ENCODE measurements at regions not wholly inside any gene's neighbourhood (a gene's known extent, or its start where the extent isn't known, plus 50 kb on each side); places are given as distances from the start of the nearest gene placed in this dataset.

DNA sequence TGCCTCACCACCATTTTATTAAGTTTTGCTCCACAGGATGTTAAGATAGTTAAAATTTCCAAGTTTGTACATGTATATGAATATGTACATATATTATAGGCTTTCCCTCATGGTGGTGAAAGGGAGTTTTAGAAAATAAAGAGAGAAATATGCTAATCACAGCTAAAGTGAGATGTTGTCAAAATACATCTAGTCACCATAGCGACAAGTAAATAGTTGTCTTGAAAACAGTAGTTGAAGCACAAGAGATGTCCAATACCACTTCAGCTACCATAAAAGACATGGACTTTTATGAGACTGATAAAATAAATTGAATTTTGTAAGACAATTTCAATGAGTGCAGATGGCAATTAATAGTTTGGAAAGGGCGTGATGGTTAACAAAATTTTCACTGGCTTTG, 1600.0 kb downstream of the BRINP3 start:
- WGBS, 2 donors, result 75 to 83% methylated on average over 2 of the region's 2 CpGs
- no peak for DNase-seq

DNA sequence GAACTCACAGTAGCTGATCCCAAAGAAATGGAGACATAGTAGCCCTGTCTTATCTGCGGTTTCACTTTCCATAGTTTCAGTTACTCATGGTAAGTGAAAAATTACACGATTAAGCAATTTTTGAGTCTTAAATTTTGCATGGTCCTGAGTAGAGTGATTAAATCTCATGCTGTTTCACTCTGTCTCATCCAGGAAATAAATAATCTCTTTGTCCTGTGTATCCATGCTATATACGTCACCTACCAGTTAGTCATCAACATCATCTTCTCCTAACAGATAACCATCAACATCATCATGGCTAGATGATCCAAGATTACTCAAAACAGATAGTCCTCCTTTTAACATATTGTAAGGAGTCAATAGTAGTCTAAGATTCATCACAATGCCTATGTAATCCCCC, 1589.3 kb downstream of the BRINP3 start:
- intact Hi-C loops (cut with DNase I), result no loop called here
- H3K4me1 ChIP-seq, result no peaks in the 10 kb centered on the region

More for the DNA sequence above, 1600.0 kb downstream of the BRINP3 start:
- intact Hi-C loops (cut with DNase I), result no loop called here
- Histone ChIP-seq H3K27me3 (no peaks in the 10 kb centered on the region), H3K9me3 (no peaks in the 10 kb centered on the region), H3K27ac (no peak overlapping the region), H3K4me3 (no peak overlapping the region), H3K36me3 (no peaks in the 10 kb centered on the region), H3K4me1 (no peaks in the 10 kb centered on the region)
- TF ChIP-seq POLR2A (IDR thresholded peaks at IDR 0.05), result no peak
- TF ChIP-seq, protein P1, sequence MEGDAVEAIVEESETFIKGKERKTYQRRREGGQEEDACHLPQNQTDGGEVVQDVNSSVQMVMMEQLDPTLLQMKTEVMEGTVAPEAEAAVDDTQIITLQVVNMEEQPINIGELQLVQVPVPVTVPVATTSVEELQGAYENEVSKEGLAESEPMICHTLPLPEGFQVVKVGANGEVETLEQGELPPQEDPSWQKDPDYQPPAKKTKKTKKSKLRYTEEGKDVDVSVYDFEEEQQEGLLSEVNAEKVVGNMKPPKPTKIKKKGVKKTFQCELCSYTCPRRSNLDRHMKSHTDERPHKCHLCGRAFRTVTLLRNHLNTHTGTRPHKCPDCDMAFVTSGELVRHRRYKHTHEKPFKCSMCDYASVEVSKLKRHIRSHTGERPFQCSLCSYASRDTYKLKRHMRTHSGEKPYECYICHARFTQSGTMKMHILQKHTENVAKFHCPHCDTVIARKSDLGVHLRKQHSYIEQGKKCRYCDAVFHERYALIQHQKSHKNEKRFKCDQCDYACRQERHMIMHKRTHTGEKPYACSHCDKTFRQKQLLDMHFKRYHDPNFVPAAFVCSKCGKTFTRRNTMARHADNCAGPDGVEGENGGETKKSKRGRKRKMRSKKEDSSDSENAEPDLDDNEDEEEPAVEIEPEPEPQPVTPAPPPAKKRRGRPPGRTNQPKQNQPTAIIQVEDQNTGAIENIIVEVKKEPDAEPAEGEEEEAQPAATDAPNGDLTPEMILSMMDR (IDR thresholded peaks at IDR 0.05), result no peak

DNA sequence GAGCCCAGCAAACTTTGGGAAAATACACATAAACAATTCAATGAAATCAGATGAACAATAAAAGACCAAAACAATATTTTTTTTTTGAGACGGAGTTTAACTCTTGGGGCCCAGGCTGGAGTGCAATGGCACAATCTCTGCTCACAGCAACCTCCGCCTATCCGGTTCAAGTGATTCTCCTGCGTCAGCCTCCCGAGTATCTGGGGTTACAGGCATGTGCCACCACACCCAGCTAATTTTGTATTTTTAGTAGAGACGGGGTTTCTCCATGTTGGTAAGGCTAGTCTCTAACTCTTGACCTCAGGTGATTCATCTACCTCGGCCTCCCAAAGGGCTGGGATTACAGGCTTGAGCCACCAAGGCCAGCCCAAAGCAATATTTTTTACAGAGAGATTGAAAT, 1588.5 kb downstream of the BRINP3 start:
- no peaks in the 10 kb centered on the region for H3K36me3 ChIP-seq
- H3K4me3 ChIP-seq, result no peak overlapping the region
- no peak overlapping the region for H3K27ac ChIP-seq
- no peaks in the 10 kb centered on the region for H3K9me3 ChIP-seq
- DNase-seq, result no peak
- intact Hi-C loops (cut with DNase I), result no loop called here
- TF ChIP-seq, protein P1 (IDR thresholded peaks at IDR 0.05), result no peak
- no peak for TF ChIP-seq POLR2A (IDR thresholded peaks at IDR 0.05)
- 75 to 78% methylated on average over 7 of the region's 7 CpGs for WGBS, 2 donors
- no peaks in the 10 kb centered on the region for H3K27me3 ChIP-seq
- no peaks in the 10 kb centered on the region for H3K4me1 ChIP-seq

More for the DNA sequence above, 1589.3 kb downstream of the BRINP3 start:
- WGBS, 2 donors, result 54 to 56% methylated on average over 3 of the region's 3 CpGs
- Histone ChIP-seq H3K4me3 (no peak overlapping the region), H3K27ac (no peak overlapping the region), H3K36me3 (no peaks in the 10 kb centered on the region), H3K27me3 (no peaks in the 10 kb centered on the region), H3K9me3 (no peaks in the 10 kb centered on the region)
- TF ChIP-seq, protein P1 (IDR thresholded peaks at IDR 0.05), result no peak
- TF ChIP-seq POLR2A (IDR thresholded peaks at IDR 0.05), result no peak
- DNase-seq, result no peak

DNA sequence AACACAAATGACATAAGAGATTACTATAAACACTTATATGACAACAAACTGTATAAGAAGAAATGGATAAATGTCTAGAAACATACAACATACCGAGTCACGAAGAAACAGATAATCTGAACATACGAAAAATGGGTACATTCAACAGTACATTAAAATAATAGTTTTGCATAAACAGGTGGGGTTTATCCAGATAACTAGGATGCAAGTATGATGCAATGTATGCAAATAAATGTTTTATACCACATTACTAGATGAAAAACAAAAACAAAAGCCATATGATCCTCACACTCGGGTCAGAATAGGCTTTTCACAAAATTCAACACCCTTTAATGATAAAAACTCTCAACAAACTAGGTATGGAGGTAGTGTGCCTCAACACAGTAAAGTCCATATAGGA, 1585.7 kb downstream of the BRINP3 start:
- no peak for DNase-seq
- H3K27ac ChIP-seq, result no peak overlapping the region
- H3K9me3 ChIP-seq, result no peaks in the 10 kb centered on the region
- TF ChIP-seq POLR2A (IDR thresholded peaks at IDR 0.05), result no peak
- TF ChIP-seq, protein P1 (IDR thresholded peaks at IDR 0.05), result no peak
- no peak overlapping the region for H3K4me3 ChIP-seq
- intact Hi-C loops (cut with DNase I), result no loop called here
- no peaks in the 10 kb centered on the region for H3K36me3 ChIP-seq
- no peaks in the 10 kb centered on the region for H3K4me1 ChIP-seq
- no peaks in the 10 kb centered on the region for H3K27me3 ChIP-seq
- 70 to 80% methylated on average over 4 of the region's 4 CpGs for WGBS, 2 donors

DNA sequence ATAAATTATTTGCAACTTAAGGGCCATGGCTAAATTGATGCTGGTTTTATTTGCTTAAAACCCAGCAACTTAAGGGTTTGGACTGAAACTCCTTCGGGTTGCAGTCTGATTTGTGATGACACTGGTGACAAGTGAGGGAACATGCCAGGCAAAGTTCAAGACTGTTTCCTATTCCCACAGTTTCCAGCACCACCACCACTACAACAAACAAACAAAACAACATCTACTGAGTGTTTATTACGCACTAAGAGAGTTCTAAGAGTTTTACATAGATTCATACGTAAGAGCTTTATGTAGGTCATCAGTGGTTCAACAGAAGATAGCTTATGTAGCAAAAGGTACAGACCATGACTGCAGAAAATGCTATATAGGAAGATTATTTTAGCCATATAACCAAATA, 1582.1 kb downstream of the BRINP3 start:
- no peak overlapping the region for H3K27ac ChIP-seq
- intact Hi-C loops (cut with DNase I), result no loop called here
- H3K9me3 ChIP-seq, result no peaks in the 10 kb centered on the region
- H3K4me1 ChIP-seq, result no peaks in the 10 kb centered on the region
- H3K4me3 ChIP-seq, result no peak overlapping the region
- no peaks in the 10 kb centered on the region for H3K27me3 ChIP-seq
- H3K36me3 ChIP-seq, result no peaks in the 10 kb centered on the region
- no peak for TF ChIP-seq POLR2A (IDR thresholded peaks at IDR 0.05)
- TF ChIP-seq, protein P1 (IDR thresholded peaks at IDR 0.05), result no peak
- WGBS, 2 donors, result 61 to 76% methylated on average over 3 of the region's 3 CpGs
- no peak for DNase-seq

Measured in esophagus squamous epithelium (tissue), 5 donors.